ENCODE measurements at regions not wholly inside any gene's neighbourhood (a gene's known extent, or its start where the extent isn't known, plus 50 kb on each side); places are given as distances from the start of the nearest gene placed in this dataset.

DNA sequence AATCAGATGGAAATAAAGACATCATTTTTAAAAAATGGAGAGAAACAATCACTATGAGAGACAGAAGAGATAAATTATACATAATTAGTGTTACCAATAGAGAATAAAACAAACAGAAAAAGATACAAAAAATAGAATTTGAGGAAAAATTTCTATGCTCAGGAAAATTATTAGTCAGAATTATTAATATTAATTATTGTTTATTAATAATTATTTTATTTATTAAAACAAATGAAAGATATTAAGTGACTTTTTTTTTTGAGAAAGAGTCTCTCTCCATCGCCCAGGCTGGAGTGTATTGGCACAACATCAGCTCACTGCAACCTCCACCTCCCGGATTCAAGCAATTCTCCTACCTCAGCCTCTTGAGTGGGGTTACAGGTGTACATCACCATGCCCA is 299.8 kb upstream of the NR5A2 start:
- no peak for TF ChIP-seq CTCF (IDR thresholded peaks at IDR 0.05; ENCODE audit: insufficient read depth, low read length)
- TF ChIP-seq REST (IDR thresholded peaks at IDR 0.05; ENCODE audit: insufficient replicate concordance, low read depth), result no peak

Measured in HL-60 (cell line).